Kidney epithelial cell (primary cell): ENCODE measurements at regions not wholly inside any gene's neighbourhood (a gene's known extent, or its start where the extent isn't known, plus 50 kb on each side); places are given as distances from the start of the nearest gene placed in this dataset.

Source experiments
- DNase-seq: peaks from one replicate; pipeline ENCODE4 v3.0.0-alpha.2; 2010; ENCODE audit warnings: low read depth
- H3K27me3 ChIP-seq: 2 replicates; pipeline ENCODE4 v1.6.0; 2011; ENCODE audit warnings: low read length; ENCODE audit not compliant: control insufficient read depth, insufficient read depth
- H3K36me3 ChIP-seq: 2 replicates; pipeline ENCODE4 v1.5.1; 2011; ENCODE audit warnings: low read length; ENCODE audit not compliant: control insufficient read depth, insufficient read depth
- H3K4me3 ChIP-seq: 2 replicates; pipeline ENCODE4 v1.5.1; 2011; ENCODE audit warnings: low read depth, mild to moderate bottlenecking, control low read depth, low read length
- CTCF ChIP-seq: IDR thresholded peaks from 2 replicates; pipeline ENCODE4 v1.5.1; 2011; ENCODE audit warnings: mild to moderate bottlenecking, moderate library complexity, low read length, control low read depth, inconsistent platforms; ENCODE audit not compliant: insufficient read depth, poor library complexity, severe bottlenecking

GRCh38 chr14:56413721-56414120 is 165.9 kb upstream of the TMEM260 start:
- H3K36me3 ChIP-seq: no peaks in the 10 kb centered on the region
- no peak overlapping the region for H3K4me3 ChIP-seq
- no peak for TF ChIP-seq CTCF
- no peak for DNase-seq
- peaks cover 2% of the 10 kb centered on the region for H3K27me3 ChIP-seq

- H3K36me3 ChIP-seq: no peaks in the 10 kb centered on the region
- no peak for DNase-seq
- H3K27me3 ChIP-seq: peaks cover 2% of the 10 kb centered on the region
- H3K4me3 ChIP-seq: no peak overlapping the region
- TF ChIP-seq CTCF: no peak
Observed at GRCh38 chr14:56414236-56414635, 165.4 kb upstream of the TMEM260 start.

- Histone ChIP-seq H3K27me3 (peaks cover 2% of the 10 kb centered on the region), H3K36me3 (no peaks in the 10 kb centered on the region), H3K4me3 (no peak overlapping the region)
- TF ChIP-seq CTCF: no peak
- no peak for DNase-seq
Observed at GRCh38 chr14:56416213-56416612, 163.4 kb upstream of the TMEM260 start.

GRCh38 chr14:56417173-56417572 is 162.4 kb upstream of the TMEM260 start:
- H3K27me3 ChIP-seq: peaks cover 2% of the 10 kb centered on the region
- TF ChIP-seq CTCF: no peak
- DNase-seq: no peak
- no peak overlapping the region for H3K4me3 ChIP-seq
- H3K36me3 ChIP-seq: no peaks in the 10 kb centered on the region

- Histone ChIP-seq H3K27me3 (peaks cover 2% of the 10 kb centered on the region), H3K4me3 (no peak overlapping the region), H3K36me3 (no peaks in the 10 kb centered on the region)
- no peak for DNase-seq
- TF ChIP-seq CTCF: no peak
Observed at GRCh38 chr14:56419750-56420149, 159.8 kb upstream of the TMEM260 start.

- H3K36me3 ChIP-seq: no peaks in the 10 kb centered on the region
- no peak for TF ChIP-seq CTCF
- no peaks in the 10 kb centered on the region for H3K27me3 ChIP-seq
- DNase-seq: no peak
- no peak overlapping the region for H3K4me3 ChIP-seq
Observed at GRCh38 chr14:56422221-56422620, 157.4 kb upstream of the TMEM260 start.
